Heart right ventricle (tissue), 16 donors: ENCODE measurements at regions not wholly inside any gene's neighbourhood (a gene's known extent, or its start where the extent isn't known, plus 50 kb on each side); places are given as distances from the start of the nearest gene placed in this dataset.

Source experiments
- ATAC-seq, 8 donors: fragments of 200-7000 bp; cut with Tn5 transposase; one replicate each; pipeline ENCODE4 v1.9.1; 2020; ENCODE audit warnings: mild to moderate bottlenecking in 8 of 8, moderate library complexity in 8 of 8, moderate number of reproducible peaks in 1 of 8
- DNase-seq, 2 donors: peaks; one replicate each; pipeline ENCODE4 v3.0.0-alpha.2; 2020
- H3K27ac ChIP-seq, 10 donors: fragments of 200-600 bp; sonication (generic) in 2 of 10; one replicate each; pipeline versions ENCODE4 v1.5.0 to v1.8.0; 2020 to 2022; ENCODE audit warnings: mild to moderate bottlenecking in 3 of 10
- H3K27me3 ChIP-seq, 7 donors: fragments of 200-600 bp; one replicate each; pipeline ENCODE4 v1.8.0; 2021 to 2022; ENCODE audit warnings: mild to moderate bottlenecking in 2 of 7
- H3K36me3 ChIP-seq, 9 donors: fragments of 200-600 bp; sonication (generic) in 1 of 9; one replicate each; pipeline versions ENCODE4 v1.5.0 to v1.8.0; 2020 to 2022; ENCODE audit warnings: mild to moderate bottlenecking in 2 of 9
- H3K4me1 ChIP-seq, 9 donors: fragments of 200-600 bp; sonication (generic) in 1 of 9; one replicate each; pipeline versions ENCODE4 v1.5.0 to v1.8.0; 2020 to 2022; ENCODE audit warnings: mild to moderate bottlenecking in 4 of 9
- H3K4me3 ChIP-seq, 10 donors: fragments of 200-600 bp; sonication (generic) in 2 of 10; one replicate each; pipeline versions ENCODE4 v1.5.0 to v1.8.0; 2020 to 2022; ENCODE audit warnings: mild to moderate bottlenecking in 7 of 10, moderate library complexity in 2 of 10
- H3K9me3 ChIP-seq, 11 donors: fragments of 200-600 bp in 10 of 11; sonication (generic) in 2 of 11; one replicate each; pipeline versions ENCODE4 v1.5.0 to v1.8.0; 2013 to 2022; ENCODE audit warnings: mild to moderate bottlenecking in 2 of 11, control low read depth in 1 of 11, moderate library complexity in 1 of 11
- WGBS, 2 donors: extraction: QIAGEN DNeasy Blood & Tissue Kit; methylation state at CpG; one replicate each; pipeline ENCODE4 v1.1.7; 2013; ENCODE audit warnings: inconsistent platforms in 1 of 2; 5-methylcytosine and 5-hydroxymethylcytosine counted together
- intact Hi-C, 10 donors: fragments of 100-400 bp; cut with DNase I; formaldehyde crosslinking; loops; one replicate each; pipeline versions ENCODE4 v1.11.1 to v1.14.2; 2022
- TF ChIP-seq, protein P1 (sequence below), 9 donors: fragments of 200-600 bp; sonication (generic) in 2 of 9; IDR thresholded peaks; one replicate each; pipeline versions ENCODE4 v1.5.0 to v1.8.0; 2021 to 2022; ENCODE audit warnings: antibody characterized with exemption in 9 of 9, mild to moderate bottlenecking in 5 of 9, moderate library complexity in 1 of 9
- donor health status: Arrhythmogenic right ventricular cardiomyopathy.
- donor health status: ischemic (EF 13 %, LVEDD 7.1; RV severe dilation, severe dysfunction).
- donor health status: healthy with polysubstance abuse.
- donor health status: DM: no; HTN: yes; CAD: no.
- donor health status: DM: no; HTN: no; CAD: no.
- donor health status: ischemic (EF 25% LVEDD 6.9; RV normal size, moderate dysfunction).
- donor health status: ischemic (EF 25% LVEDD 5.7; RV mildly dilated, moderate dysfunction).
- donor health status: healthy.
- donor health status: DM: yes; HTN: yes; CAD: no.
- donor health status: Ischemic cardiomyopathy.
- donor health status: ischemic (EF 35%, LVEDD 5.7; RV mildly dilated, moderate dysfunction).
- donor health status: nonischemic (EF 11% LVEDD 7.7; RV severe dilation, severe dysfunction).
- donor health status: DM: yes; HTN: yes; CAD: no.
- donor health status: PGD.
- donor health status: ischemic (EF 29% LVEDD 5.4; RV normal size, mild dysfunction).
- donor health status: nonischemic (EF 23%, LVEDD 6.1; RV moderate dilation, normal function).

DNA sequence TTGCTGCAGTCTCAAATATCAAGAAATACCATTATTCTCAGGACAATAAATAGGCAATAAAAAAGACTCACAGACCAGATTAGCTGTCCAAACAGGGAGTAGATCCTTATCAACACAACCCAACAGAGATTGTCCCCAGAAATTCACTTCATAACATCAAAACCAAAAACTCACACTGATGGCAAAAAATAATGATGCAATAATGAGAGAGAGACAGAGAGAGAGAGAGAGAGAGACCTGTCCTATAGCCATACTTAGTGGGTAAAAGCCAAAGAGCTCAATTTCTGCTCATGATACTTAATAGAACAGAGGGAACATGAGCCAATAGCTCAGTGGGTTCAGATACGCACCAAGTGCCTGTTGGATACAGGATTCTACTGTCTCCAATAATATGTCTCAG is 244.5 kb downstream of the FAM72C start:
- no peaks in the 10 kb centered on the region for H3K36me3 ChIP-seq
- H3K27ac ChIP-seq = no peak overlapping the region
- WGBS, 2 donors = 96 to 100% methylated on average over 1 of the region's 1 CpG
- H3K4me1 ChIP-seq = no peaks in the 10 kb centered on the region
- H3K9me3 ChIP-seq = no peaks in the 10 kb centered on the region
- TF ChIP-seq, protein P1, sequence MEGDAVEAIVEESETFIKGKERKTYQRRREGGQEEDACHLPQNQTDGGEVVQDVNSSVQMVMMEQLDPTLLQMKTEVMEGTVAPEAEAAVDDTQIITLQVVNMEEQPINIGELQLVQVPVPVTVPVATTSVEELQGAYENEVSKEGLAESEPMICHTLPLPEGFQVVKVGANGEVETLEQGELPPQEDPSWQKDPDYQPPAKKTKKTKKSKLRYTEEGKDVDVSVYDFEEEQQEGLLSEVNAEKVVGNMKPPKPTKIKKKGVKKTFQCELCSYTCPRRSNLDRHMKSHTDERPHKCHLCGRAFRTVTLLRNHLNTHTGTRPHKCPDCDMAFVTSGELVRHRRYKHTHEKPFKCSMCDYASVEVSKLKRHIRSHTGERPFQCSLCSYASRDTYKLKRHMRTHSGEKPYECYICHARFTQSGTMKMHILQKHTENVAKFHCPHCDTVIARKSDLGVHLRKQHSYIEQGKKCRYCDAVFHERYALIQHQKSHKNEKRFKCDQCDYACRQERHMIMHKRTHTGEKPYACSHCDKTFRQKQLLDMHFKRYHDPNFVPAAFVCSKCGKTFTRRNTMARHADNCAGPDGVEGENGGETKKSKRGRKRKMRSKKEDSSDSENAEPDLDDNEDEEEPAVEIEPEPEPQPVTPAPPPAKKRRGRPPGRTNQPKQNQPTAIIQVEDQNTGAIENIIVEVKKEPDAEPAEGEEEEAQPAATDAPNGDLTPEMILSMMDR (IDR thresholded peaks at IDR 0.05) = no peak
- H3K4me3 ChIP-seq = no peak overlapping the region
- DNase-seq (no peak), ATAC-seq (no peak)
- peaks cover 0 to 68% (median 60%) of the 10 kb centered on the region in 7 donors for H3K27me3 ChIP-seq
- intact Hi-C loops = no loop called here

DNA sequence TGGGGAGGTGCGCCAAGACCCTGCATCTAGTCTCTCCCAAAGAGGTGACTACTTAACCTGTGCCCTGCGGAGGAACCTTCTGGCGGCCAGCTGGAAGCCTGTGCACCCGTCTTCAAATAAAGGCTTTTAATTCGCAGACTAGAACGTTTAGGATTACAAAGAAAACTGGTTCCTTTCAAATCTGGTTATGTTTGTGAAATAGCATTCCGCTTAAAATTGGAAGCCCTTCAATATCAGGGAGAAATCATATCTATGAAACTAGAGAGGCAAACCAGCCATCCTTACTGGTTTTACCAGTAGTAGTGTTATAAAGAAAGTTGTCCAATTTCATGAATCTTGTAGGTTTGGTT is 250.8 kb downstream of the FAM72C start:
- no peak overlapping the region for H3K4me3 ChIP-seq
- TF ChIP-seq, protein P1 (IDR thresholded peaks at IDR 0.05) = no peak
- H3K9me3 ChIP-seq = no peaks in the 10 kb centered on the region
- WGBS, 2 donors = 24 to 25% methylated on average over 7 of the region's 7 CpGs
- H3K27ac ChIP-seq = no peak overlapping the region
- no peak for ATAC-seq
- intact Hi-C loops = no loop called here
- H3K27me3 ChIP-seq = peaks cover 0 to 98% (median 86%) of the 10 kb centered on the region in 7 donors
- H3K4me1 ChIP-seq = no peaks in the 10 kb centered on the region
- no peak for DNase-seq
- H3K36me3 ChIP-seq = no peaks in the 10 kb centered on the region

- 7 to 13% methylated on average over 24 of the region's 24 CpGs for WGBS, 2 donors
- peak in 5 of 8 donors; percentile 31 to 67 (median 50) for ATAC-seq
- H3K27me3 ChIP-seq = peaks cover 0 to 97% (median 86%) of the 10 kb centered on the region in 7 donors
- no peaks in the 10 kb centered on the region for H3K36me3 ChIP-seq
- no peak for DNase-seq
- no peaks in the 10 kb centered on the region for H3K9me3 ChIP-seq
- TF ChIP-seq, protein P1 (IDR thresholded peaks at IDR 0.05) = no peak
- intact Hi-C loops = no loop called here
- H3K4me1 ChIP-seq = no peaks in the 10 kb centered on the region
- H3K4me3 ChIP-seq = no peak overlapping the region
- H3K27ac ChIP-seq = no peak overlapping the region
Observed at GRCh38 chr1:143720087-143721023, 251.4 kb downstream of the FAM72C start.

DNA sequence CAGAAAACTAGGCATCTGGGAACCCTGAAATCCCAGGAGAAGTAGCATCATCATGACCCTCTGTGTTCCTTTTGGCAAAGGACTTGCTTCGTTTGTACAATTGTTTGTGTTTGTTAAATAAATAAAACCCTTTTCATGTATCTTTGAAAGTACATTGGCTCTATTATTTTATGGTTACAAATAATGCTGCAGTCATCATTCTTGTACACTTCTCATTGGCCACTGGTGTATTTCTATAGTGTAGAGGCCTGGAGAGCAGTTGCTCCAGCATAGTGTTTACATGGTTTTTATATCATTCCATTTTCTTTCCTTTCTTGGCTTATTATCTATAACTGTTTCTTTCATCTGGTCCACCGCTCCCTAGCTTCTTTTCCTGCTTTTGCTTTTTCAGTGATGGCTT is 253.3 kb downstream of the FAM72C start:
- no peaks in the 10 kb centered on the region for H3K4me1 ChIP-seq
- WGBS, 2 donors = 73 to 78% methylated on average over 2 of the region's 2 CpGs
- no peak overlapping the region for H3K4me3 ChIP-seq
- no peak overlapping the region for H3K27ac ChIP-seq
- ATAC-seq = no peak
- peaks cover 0 to 94% (median 83%) of the 10 kb centered on the region in 7 donors for H3K27me3 ChIP-seq
- H3K9me3 ChIP-seq = no peaks in the 10 kb centered on the region
- no peak for DNase-seq
- TF ChIP-seq, protein P1 (IDR thresholded peaks at IDR 0.05) = no peak
- no peaks in the 10 kb centered on the region for H3K36me3 ChIP-seq
- intact Hi-C loops = no loop called here
